Smooth muscle cell (in vitro differentiated cells): ENCODE measurements at regions not wholly inside any gene's neighbourhood (a gene's known extent, or its start where the extent isn't known, plus 50 kb on each side); places are given as distances from the start of the nearest gene placed in this dataset.

ENCODE experiments used
- DNase-seq: peaks from one replicate; lab custom pipeline; 2025; ENCODE audit not compliant: unreplicated experiment; lab: John Stamatoyannopoulos, UW
- H2AFZ ChIP-seq: fragments of 200-600 bp; sonication (generic); 2 replicates; pipeline ENCODE4 v1.6.0; 2016; ENCODE audit warnings: antibody characterized with exemption, low read depth, mild to moderate bottlenecking
- H3F3A ChIP-seq: fragments of 200-600 bp; sonication (generic); 2 replicates; pipeline ENCODE4 v1.6.0; 2017; ENCODE audit warnings: antibody characterized with exemption, low read depth
- H3K27ac ChIP-seq: fragments of 200-600 bp; sonication (generic); 2 replicates; pipeline ENCODE4 v1.5.1; 2016; ENCODE audit warnings: low read depth, mild to moderate bottlenecking
- H3K27me3 ChIP-seq: fragments of 200-600 bp; sonication (generic); 2 replicates; pipeline ENCODE4 v1.6.1; 2016; ENCODE audit warnings: low read depth, mild to moderate bottlenecking
- H3K36me3 ChIP-seq: fragments of 200-600 bp; sonication (generic); 2 replicates; pipeline ENCODE4 v1.5.1; 2016; ENCODE audit warnings: low read depth
- H3K4me1 ChIP-seq: fragments of 200-600 bp; sonication (generic); 2 replicates; pipeline ENCODE4 v1.5.1; 2016; ENCODE audit warnings: low read depth
- H3K4me2 ChIP-seq: fragments of 200-600 bp; sonication (generic); 2 replicates; pipeline ENCODE4 v1.6.0; 2016; ENCODE audit warnings: mild to moderate bottlenecking
- H3K4me3 ChIP-seq: fragments of 200-600 bp; sonication (generic); 2 replicates; pipeline ENCODE4 v1.5.1; 2016; ENCODE audit warnings: mild to moderate bottlenecking
- H3K79me2 ChIP-seq: fragments of 200-600 bp; sonication (generic); 2 replicates; pipeline ENCODE4 v1.6.0; 2016; ENCODE audit warnings: low read depth, mild to moderate bottlenecking
- H3K9ac ChIP-seq: fragments of 200-600 bp; sonication (generic); 2 replicates; pipeline ENCODE4 v1.6.0; 2016; ENCODE audit warnings: low read depth
- H3K9me3 ChIP-seq: fragments of 200-600 bp; sonication (generic); replicated peaks from 2 replicates; pipeline ENCODE4 v1.5.1; 2016; ENCODE audit warnings: low read depth
- H4K20me1 ChIP-seq: fragments of 200-600 bp; sonication (generic); 2 replicates; pipeline ENCODE4 v1.6.0; 2016; ENCODE audit warnings: low read depth
- WGBS: methylation state at CpG from one replicate; pipeline ENCODE4 v1.1.7; 2016; ENCODE audit warnings: low lambda C conversion rate; 5-methylcytosine and 5-hydroxymethylcytosine counted together
- TF ChIP-seq, protein P1 (sequence below): fragments of 200-600 bp; sonication (generic); IDR thresholded peaks from 2 replicates; pipeline ENCODE4 v1.5.1; 2017; ENCODE audit warnings: borderline replicate concordance, mild to moderate bottlenecking, antibody characterized with exemption; ENCODE audit not compliant: insufficient read depth, poor library complexity, severe bottlenecking

DNA sequence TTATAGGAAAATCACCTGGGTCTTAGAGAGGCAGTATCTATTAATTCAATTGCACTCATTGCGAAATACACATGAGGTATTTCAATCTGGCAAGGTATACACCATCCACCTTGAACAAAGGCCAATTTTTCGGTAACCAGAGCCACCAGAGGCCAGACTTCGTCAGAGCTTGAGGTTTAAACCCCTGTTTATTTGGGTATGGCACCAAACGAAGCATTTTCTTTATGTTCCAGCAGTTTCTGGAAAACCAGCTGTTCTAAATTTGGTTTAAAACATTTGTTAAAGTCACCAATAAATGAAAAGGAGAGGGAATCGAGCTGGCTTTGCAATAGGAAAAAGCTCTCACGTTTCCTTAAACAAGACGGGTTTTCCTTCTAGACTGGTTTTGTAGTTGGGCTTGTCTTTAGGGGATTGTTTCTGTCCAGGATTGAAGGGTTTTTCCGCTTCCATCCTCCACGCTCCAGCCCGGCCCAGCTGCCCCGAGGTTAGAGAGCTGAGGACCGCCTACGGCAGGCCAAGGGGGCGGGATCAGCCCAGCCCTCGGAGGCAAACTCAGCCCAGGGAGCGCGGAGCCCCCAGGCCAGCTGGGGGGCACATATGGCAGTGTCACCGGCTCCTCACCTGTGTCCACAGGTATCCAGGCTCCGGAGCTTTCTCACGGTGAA is 539.4 kb upstream of the MGMT start:
- Histone ChIP-seq H3K4me1 (no peaks in the 10 kb centered on the region), H3K27ac (no peak overlapping the region), H3F3A (no peaks in the 10 kb centered on the region), H3K9me3 (no peaks in the 10 kb centered on the region), H4K20me1 (no peaks in the 10 kb centered on the region), H3K4me3 (no peak overlapping the region), H3K9ac (no peak overlapping the region), H3K27me3 (no peaks in the 10 kb centered on the region), H3K36me3 (no peaks in the 10 kb centered on the region), H2AFZ (no peak overlapping the region), H3K4me2 (no peak overlapping the region), H3K79me2 (no peaks in the 10 kb centered on the region)
- TF ChIP-seq, protein P1, sequence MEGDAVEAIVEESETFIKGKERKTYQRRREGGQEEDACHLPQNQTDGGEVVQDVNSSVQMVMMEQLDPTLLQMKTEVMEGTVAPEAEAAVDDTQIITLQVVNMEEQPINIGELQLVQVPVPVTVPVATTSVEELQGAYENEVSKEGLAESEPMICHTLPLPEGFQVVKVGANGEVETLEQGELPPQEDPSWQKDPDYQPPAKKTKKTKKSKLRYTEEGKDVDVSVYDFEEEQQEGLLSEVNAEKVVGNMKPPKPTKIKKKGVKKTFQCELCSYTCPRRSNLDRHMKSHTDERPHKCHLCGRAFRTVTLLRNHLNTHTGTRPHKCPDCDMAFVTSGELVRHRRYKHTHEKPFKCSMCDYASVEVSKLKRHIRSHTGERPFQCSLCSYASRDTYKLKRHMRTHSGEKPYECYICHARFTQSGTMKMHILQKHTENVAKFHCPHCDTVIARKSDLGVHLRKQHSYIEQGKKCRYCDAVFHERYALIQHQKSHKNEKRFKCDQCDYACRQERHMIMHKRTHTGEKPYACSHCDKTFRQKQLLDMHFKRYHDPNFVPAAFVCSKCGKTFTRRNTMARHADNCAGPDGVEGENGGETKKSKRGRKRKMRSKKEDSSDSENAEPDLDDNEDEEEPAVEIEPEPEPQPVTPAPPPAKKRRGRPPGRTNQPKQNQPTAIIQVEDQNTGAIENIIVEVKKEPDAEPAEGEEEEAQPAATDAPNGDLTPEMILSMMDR, result no peak
- no peak for DNase-seq
- WGBS, result 82% methylated on average over 20 of the region's 20 CpGs

DNA sequence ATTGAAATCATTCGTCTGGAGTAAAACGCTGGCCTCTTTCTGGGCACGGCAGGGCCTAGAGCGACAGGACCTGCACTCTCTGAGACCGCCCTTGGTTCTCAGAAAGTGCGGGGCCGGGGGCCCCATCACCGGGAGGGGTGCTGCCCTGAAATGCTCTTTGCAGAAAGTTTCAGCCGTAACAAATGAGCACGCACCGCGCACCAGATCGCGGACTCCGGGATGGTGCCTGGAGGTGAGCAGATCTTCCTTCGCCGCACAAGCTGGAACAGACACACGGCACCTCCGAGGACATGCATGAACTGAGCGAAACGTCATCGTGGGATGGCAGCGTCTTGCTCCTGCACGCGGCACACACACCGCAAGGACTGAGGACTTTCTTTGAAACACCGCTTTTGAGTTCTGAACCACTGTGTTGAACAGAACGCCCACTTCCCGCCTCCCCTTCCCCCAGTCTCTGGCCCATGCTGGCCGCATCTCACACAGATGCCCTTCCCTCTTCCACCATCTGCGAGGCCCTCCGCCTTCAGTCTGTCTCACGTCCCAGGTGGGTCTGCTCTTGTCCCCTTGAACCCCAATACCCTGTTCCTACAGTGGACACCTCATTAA is 538.7 kb upstream of the MGMT start:
- H3K27me3 ChIP-seq, result no peaks in the 10 kb centered on the region
- no peak for DNase-seq
- 94% methylated on average over 33 of the region's 33 CpGs for WGBS
- H3K36me3 ChIP-seq, result no peaks in the 10 kb centered on the region
- no peak overlapping the region for H3K9ac ChIP-seq
- no peak overlapping the region for H3K4me2 ChIP-seq
- no peaks in the 10 kb centered on the region for H3K9me3 ChIP-seq
- no peaks in the 10 kb centered on the region for H3K79me2 ChIP-seq
- no peak overlapping the region for H2AFZ ChIP-seq
- H3K27ac ChIP-seq, result no peak overlapping the region
- no peaks in the 10 kb centered on the region for H3K4me1 ChIP-seq
- TF ChIP-seq, protein P1, result no peak
- H3F3A ChIP-seq, result no peaks in the 10 kb centered on the region
- H3K4me3 ChIP-seq, result no peak overlapping the region
- no peaks in the 10 kb centered on the region for H4K20me1 ChIP-seq

DNA sequence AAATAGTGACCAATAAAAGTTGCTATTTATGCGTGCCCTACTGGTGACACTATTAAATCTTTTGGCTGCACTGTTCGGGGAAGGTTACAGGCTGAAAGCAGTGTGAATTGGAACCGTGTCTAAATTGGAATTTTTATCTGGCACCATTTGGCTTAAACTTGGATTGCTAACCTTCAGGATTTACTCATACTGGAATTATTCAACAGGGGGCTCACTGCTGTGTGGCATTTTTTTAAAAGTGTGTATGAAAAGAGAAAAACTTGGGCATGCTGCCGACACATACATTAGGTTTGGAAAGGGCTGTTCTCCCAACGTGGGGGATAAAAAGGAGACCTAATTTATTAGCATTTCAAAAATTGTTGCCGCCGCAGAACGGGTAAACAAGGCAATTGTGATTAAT is 537.9 kb upstream of the MGMT start:
- 89% methylated on average over 8 of the region's 8 CpGs for WGBS
- Histone ChIP-seq H3K9me3 (no peaks in the 10 kb centered on the region), H2AFZ (no peak overlapping the region), H3K27ac (no peak overlapping the region), H3K4me2 (no peak overlapping the region), H3K79me2 (no peaks in the 10 kb centered on the region), H3K4me1 (no peaks in the 10 kb centered on the region), H3F3A (no peaks in the 10 kb centered on the region), H3K4me3 (no peak overlapping the region), H3K36me3 (no peaks in the 10 kb centered on the region), H3K27me3 (no peaks in the 10 kb centered on the region), H4K20me1 (no peaks in the 10 kb centered on the region), H3K9ac (no peak overlapping the region)
- DNase-seq, result no peak
- TF ChIP-seq, protein P1, result no peak

DNA sequence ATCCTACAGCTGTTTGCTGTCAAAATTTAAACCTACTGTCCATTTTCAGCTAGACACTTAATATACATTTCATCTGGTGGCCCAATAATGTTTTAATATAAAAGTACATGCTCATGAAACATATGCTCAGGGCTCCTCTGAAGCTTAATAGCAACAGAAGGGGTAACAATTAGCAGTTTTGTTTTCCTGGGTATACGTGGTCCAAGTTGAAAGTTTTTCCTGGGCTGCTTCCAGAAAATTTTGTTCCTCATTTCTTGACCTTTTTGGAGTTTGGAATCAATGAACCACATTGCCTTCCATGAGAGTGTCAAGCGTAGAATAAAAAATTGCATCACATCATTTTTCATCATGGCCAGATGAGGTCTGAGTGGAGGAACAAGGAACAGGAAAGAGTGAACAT is 537.3 kb upstream of the MGMT start:
- H4K20me1 ChIP-seq, result no peaks in the 10 kb centered on the region
- no peak overlapping the region for H2AFZ ChIP-seq
- no peak overlapping the region for H3K27ac ChIP-seq
- 84% methylated on average over 2 of the region's 2 CpGs for WGBS
- DNase-seq, result no peak
- no peak overlapping the region for H3K4me3 ChIP-seq
- no peak overlapping the region for H3K4me2 ChIP-seq
- no peaks in the 10 kb centered on the region for H3K27me3 ChIP-seq
- no peaks in the 10 kb centered on the region for H3K79me2 ChIP-seq
- no peaks in the 10 kb centered on the region for H3F3A ChIP-seq
- H3K36me3 ChIP-seq, result no peaks in the 10 kb centered on the region
- H3K9ac ChIP-seq, result no peak overlapping the region
- TF ChIP-seq, protein P1, result no peak
- H3K9me3 ChIP-seq, result no peaks in the 10 kb centered on the region
- H3K4me1 ChIP-seq, result no peaks in the 10 kb centered on the region
